ENCODE measurements at regions not wholly inside any gene's neighbourhood (a gene's known extent, or its start where the extent isn't known, plus 50 kb on each side); places are given as distances from the start of the nearest gene placed in this dataset.

DNA sequence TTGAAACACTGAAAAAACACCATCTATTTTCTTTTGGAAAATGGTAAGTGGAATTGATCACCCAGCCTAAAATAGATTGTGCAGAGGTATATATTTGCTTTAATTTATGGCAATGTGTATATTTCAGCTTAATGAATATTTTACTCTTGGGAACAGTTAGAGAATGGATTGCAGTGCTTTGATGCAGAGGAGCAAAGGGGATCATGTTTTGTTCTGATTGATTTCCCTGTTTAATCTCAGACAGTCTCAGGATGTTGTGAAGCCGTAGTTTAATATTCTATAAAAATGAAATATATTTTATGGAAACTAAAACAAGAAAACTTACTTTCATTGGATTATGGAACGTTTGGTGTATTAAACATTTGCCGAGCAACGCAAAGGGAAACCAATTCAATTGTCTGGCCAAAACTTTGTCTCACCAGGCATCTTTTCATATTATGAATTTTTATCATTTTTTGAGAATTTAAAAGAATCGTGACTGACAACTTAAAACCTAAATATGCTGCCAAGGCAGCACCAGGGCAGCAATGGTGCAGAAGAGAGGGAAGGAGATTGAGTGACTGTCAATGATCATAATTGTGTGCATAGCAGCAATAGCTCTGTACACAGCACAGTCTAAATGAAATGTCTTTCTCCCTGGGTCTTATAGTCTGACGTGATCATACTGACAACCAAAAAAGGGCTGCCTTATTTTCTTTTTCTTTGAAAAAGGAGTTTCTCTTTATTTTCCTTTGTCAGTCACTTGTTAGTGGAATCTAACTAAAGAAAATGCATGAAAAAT is 105.5 kb upstream of the EPHA7 start:
- no peak for FAIRE-seq
- intact Hi-C loops (cut with DNase I) = no loop called here

DNA sequence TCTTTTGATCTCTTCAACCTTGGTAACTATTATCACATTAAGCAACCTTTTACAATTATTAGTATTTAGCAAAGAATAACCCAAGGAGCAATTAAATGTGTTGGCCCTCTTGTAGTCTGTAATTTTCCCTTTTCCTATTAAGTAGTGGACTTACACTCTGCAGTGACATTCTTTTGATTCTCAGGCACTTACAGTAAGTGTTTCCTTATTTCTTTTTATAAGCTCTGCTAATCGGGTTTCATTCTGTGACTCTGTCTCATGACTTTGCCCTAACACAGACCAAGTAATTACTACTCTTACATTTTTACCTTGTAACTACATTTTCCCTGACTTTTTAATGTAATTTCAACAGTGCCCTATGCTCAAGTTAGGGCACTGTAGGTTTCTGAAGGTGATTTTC is 104.0 kb upstream of the EPHA7 start:
- no peak for FAIRE-seq
- Histone ChIP-seq H3K36me3 (ENCODE audit: control insufficient read depth in 2 of 3, insufficient read depth in 3 of 3, low read length in 3 of 3) (no peaks in the 10 kb centered on the region), H3K27me3 (ENCODE audit: control insufficient read depth, insufficient read depth, low read length) (no peaks in the 10 kb centered on the region)

More for the DNA sequence above, 105.5 kb upstream of the EPHA7 start:
- H3K9ac ChIP-seq (ENCODE audit: low read length in 3 of 3) = no peak overlapping the region
- no peaks in the 10 kb centered on the region for H3K27me3 ChIP-seq (ENCODE audit: control insufficient read depth, insufficient read depth, low read length)
- no peaks in the 10 kb centered on the region for H3K9me3 ChIP-seq (ENCODE audit: control insufficient read depth in 2 of 3, insufficient read depth in 1 of 3, low read length in 3 of 3)
- no peaks in the 10 kb centered on the region for H3K4me1 ChIP-seq (ENCODE audit: control insufficient read depth in 2 of 3, insufficient read depth in 2 of 3, low read depth in 1 of 3, low read length in 3 of 3)
- H3K36me3 ChIP-seq (ENCODE audit: control insufficient read depth in 2 of 3, insufficient read depth in 3 of 3, low read length in 3 of 3) = no peaks in the 10 kb centered on the region
- DNase-seq = no peak
- H3K27ac ChIP-seq (ENCODE audit: low read depth in 2 of 2, low read length in 2 of 2) = no peak overlapping the region
- TF ChIP-seq, protein P1, sequence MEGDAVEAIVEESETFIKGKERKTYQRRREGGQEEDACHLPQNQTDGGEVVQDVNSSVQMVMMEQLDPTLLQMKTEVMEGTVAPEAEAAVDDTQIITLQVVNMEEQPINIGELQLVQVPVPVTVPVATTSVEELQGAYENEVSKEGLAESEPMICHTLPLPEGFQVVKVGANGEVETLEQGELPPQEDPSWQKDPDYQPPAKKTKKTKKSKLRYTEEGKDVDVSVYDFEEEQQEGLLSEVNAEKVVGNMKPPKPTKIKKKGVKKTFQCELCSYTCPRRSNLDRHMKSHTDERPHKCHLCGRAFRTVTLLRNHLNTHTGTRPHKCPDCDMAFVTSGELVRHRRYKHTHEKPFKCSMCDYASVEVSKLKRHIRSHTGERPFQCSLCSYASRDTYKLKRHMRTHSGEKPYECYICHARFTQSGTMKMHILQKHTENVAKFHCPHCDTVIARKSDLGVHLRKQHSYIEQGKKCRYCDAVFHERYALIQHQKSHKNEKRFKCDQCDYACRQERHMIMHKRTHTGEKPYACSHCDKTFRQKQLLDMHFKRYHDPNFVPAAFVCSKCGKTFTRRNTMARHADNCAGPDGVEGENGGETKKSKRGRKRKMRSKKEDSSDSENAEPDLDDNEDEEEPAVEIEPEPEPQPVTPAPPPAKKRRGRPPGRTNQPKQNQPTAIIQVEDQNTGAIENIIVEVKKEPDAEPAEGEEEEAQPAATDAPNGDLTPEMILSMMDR (IDR thresholded peaks at IDR 0.05; ENCODE audit: borderline replicate concordance, extremely low read depth, insufficient read depth) = no peak
- H3K4me3 ChIP-seq (ENCODE audit: low read length in 3 of 3) = no peak overlapping the region

DNA sequence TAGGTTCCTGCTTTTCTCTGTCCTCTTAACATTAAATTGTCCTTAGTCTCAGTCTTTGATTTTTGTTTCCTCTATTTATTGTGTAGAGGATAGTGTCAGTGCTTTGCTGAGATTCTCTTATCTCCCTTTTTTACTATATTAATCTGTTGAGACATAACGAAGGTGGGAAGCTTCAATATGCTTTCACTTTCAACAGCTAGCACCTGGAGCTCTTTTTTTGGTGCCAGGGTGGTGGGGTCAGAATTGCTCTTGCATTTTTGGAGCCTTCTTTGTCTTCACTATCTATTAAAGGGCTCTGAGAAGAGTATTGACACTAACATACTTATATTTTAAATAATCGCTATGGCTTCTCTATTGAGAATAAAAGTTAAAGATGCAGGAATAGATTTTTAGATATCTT is 97.1 kb upstream of the EPHA7 start:
- no peaks in the 10 kb centered on the region for H3K9me3 ChIP-seq (ENCODE audit: control insufficient read depth in 2 of 3, insufficient read depth in 1 of 3, low read length in 3 of 3)
- FAIRE-seq = no peak
- H3K27ac ChIP-seq (ENCODE audit: low read depth in 2 of 2, low read length in 2 of 2) = no peak overlapping the region
- intact Hi-C loops (cut with DNase I) = no loop called here
- no peaks in the 10 kb centered on the region for H3K4me1 ChIP-seq (ENCODE audit: control insufficient read depth in 2 of 3, insufficient read depth in 2 of 3, low read depth in 1 of 3, low read length in 3 of 3)
- peak overlapping the region in 1 of 3 donors; percentile 21 for H3K4me3 ChIP-seq (ENCODE audit: low read length in 3 of 3)
- no peaks in the 10 kb centered on the region for H3K27me3 ChIP-seq (ENCODE audit: control insufficient read depth, insufficient read depth, low read length)
- H3K9ac ChIP-seq (ENCODE audit: low read length in 3 of 3) = no peak overlapping the region
- H3K36me3 ChIP-seq (ENCODE audit: control insufficient read depth in 2 of 3, insufficient read depth in 3 of 3, low read length in 3 of 3) = no peaks in the 10 kb centered on the region
- TF ChIP-seq, protein P1 (IDR thresholded peaks at IDR 0.05; ENCODE audit: borderline replicate concordance, extremely low read depth, insufficient read depth) = no peak
- DNase-seq = no peak

More for the DNA sequence above, 104.0 kb upstream of the EPHA7 start:
- intact Hi-C loops (cut with DNase I) = no loop called here
- Histone ChIP-seq H3K27ac (ENCODE audit: low read depth in 2 of 2, low read length in 2 of 2) (no peak overlapping the region), H3K9me3 (ENCODE audit: control insufficient read depth in 2 of 3, insufficient read depth in 1 of 3, low read length in 3 of 3) (no peaks in the 10 kb centered on the region), H3K9ac (ENCODE audit: low read length in 3 of 3) (no peak overlapping the region), H3K4me3 (ENCODE audit: low read length in 3 of 3) (no peak overlapping the region), H3K4me1 (ENCODE audit: control insufficient read depth in 2 of 3, insufficient read depth in 2 of 3, low read depth in 1 of 3, low read length in 3 of 3) (no peaks in the 10 kb centered on the region)
- TF ChIP-seq, protein P1 (IDR thresholded peaks at IDR 0.05; ENCODE audit: borderline replicate concordance, extremely low read depth, insufficient read depth) = no peak
- DNase-seq = no peak

All from kidney (tissue), 13 donors.